Naive thymus-derived CD4-positive, alpha-beta T cell (primary cell): ENCODE measurements at regions not wholly inside any gene's neighbourhood (a gene's known extent, or its start where the extent isn't known, plus 50 kb on each side); places are given as distances from the start of the nearest gene placed in this dataset.

Experiments used
- ATAC-seq: fragments of 150-1000 bp; cut with Tn5 transposase; 2 replicates; pipeline ENCODE4 v1.10.0; 2021; ENCODE audit warnings: mild to moderate bottlenecking, moderate library complexity
- CTCF ChIA-PET: fragments of 350-600 bp; sonication (Branson Sonifier 250); formaldehyde crosslinking; loops from one replicate; lab custom pipeline; 2021; ENCODE audit warnings: antibody characterized with exemption; lab: Charles Lee
- POLR2A ChIA-PET: fragments of 350-600 bp; sonication (Branson Sonifier 250); formaldehyde crosslinking; loops from one replicate; lab custom pipeline; 2021; ENCODE audit warnings: antibody characterized with exemption, inconsistent platforms; lab: Charles Lee
- DNase-seq, 9 donors: peaks; one replicate each; pipeline versions ENCODE4 v3.0.0 to v3.0.0-alpha.2; 2020 to 2022; ENCODE audit warnings: mixed read lengths in 1 of 9
- H3K27ac ChIP-seq: one replicate; pipeline ENCODE4 v1.7.0; 2013; ENCODE audit warnings: mild to moderate bottlenecking, low read depth, low read length, moderate library complexity
- H3K27me3 ChIP-seq, 2 donors: one replicate each; pipeline ENCODE4 v1.7.0; 2013; ENCODE audit warnings: low read length in 2 of 2, mild to moderate bottlenecking in 2 of 2, moderate library complexity in 2 of 2; ENCODE audit not compliant: control insufficient read depth in 2 of 2, insufficient read depth in 2 of 2
- H3K36me3 ChIP-seq, 3 experiments: 1 replicate in 2 of 3; 2 replicates in 1 of 3; pipeline ENCODE4 v1.7.0; 2013; ENCODE audit warnings: low read length in 3 of 3, mild to moderate bottlenecking in 3 of 3, moderate library complexity in 1 of 3; ENCODE audit not compliant: insufficient read depth in 3 of 3, control insufficient read depth in 2 of 3
- H3K4me1 ChIP-seq, 2 donors: one replicate each; pipeline ENCODE4 v1.7.0; 2013; ENCODE audit warnings: low read length in 2 of 2, mild to moderate bottlenecking in 2 of 2, moderate library complexity in 1 of 2; ENCODE audit not compliant: control insufficient read depth in 2 of 2, insufficient read depth in 2 of 2
- H3K4me3 ChIP-seq: 2 replicates; pipeline ENCODE4 v1.7.0; 2013; ENCODE audit warnings: mild to moderate bottlenecking, low read length
- H3K9me3 ChIP-seq, 3 experiments: 1 replicate in 2 of 3; 2 replicates in 1 of 3; pipeline ENCODE4 v1.7.0; 2013; ENCODE audit warnings: low read length in 3 of 3; ENCODE audit not compliant: control insufficient read depth in 2 of 3
- H3K27ac Mint-ChIP-seq, 9 donors: one replicate each; pipeline ENCODE4 v1.8.0; 2020 to 2022; ENCODE audit warnings: mixed read lengths in 9 of 9, mild to moderate bottlenecking in 8 of 9, moderate library complexity in 5 of 9, inconsistent platforms in 2 of 9
- H3K27me3 Mint-ChIP-seq, 5 donors: one replicate each; pipeline ENCODE4 v1.8.0; 2021 to 2022; ENCODE audit warnings: mixed read lengths in 5 of 5, mild to moderate bottlenecking in 1 of 5
- H3K36me3 Mint-ChIP-seq, 5 donors: one replicate each; pipeline ENCODE4 v1.8.0; 2020 to 2022; ENCODE audit warnings: mixed read lengths in 5 of 5, mild to moderate bottlenecking in 3 of 5, inconsistent platforms in 1 of 5
- H3K4me1 Mint-ChIP-seq, 7 donors: one replicate each; pipeline ENCODE4 v1.8.0; 2020 to 2022; ENCODE audit warnings: mixed read lengths in 7 of 7, mild to moderate bottlenecking in 3 of 7, inconsistent platforms in 1 of 7
- H3K4me3 Mint-ChIP-seq, 10 donors: one replicate each; pipeline ENCODE4 v1.8.0; 2020 to 2022; ENCODE audit warnings: mild to moderate bottlenecking in 10 of 10, mixed read lengths in 10 of 10, moderate library complexity in 6 of 10, inconsistent platforms in 2 of 10
- H3K9me3 Mint-ChIP-seq, 11 donors: one replicate each; pipeline ENCODE4 v1.8.0; 2020 to 2022; ENCODE audit warnings: mixed read lengths in 11 of 11, mild to moderate bottlenecking in 4 of 11, inconsistent platforms in 1 of 11, moderate library complexity in 1 of 11
- intact Hi-C, 2 donors: fragments of 100-400 bp; cut with micrococcal nuclease; formaldehyde crosslinking; loops; one replicate each; pipeline ENCODE4 v1.15.1; 2023

GRCh38 chrX:14290335-14290734 lies 239.0 kb upstream of the GLRA2 start:
- ChIA-PET CTCF (no interaction called here), POLR2A (interaction anchor here (0.7 kb wide), 1 partner anchor 174 kb away, joined by 3 read pairs; no protein-coding TSS in a partner anchor)
- Mint-ChIP-seq H3K27me3 (no peaks in the 10 kb centered on the region), H3K9me3 (peaks cover 0 to 11% (median 1%) of the 10 kb centered on the region in 11 donors), H3K4me1 (no peaks in the 10 kb centered on the region), H3K27ac (no peak overlapping the region), H3K4me3 (no peak overlapping the region), H3K36me3 (no peaks in the 10 kb centered on the region)
- ATAC-seq (no peak), DNase-seq (no peak)
- Histone ChIP-seq H3K4me1 (no peaks in the 10 kb centered on the region), H3K9me3 (no peaks in the 10 kb centered on the region), H3K36me3 (no peaks in the 10 kb centered on the region), H3K27me3 (no peaks in the 10 kb centered on the region), H3K4me3 (no peak overlapping the region), H3K27ac (no peak overlapping the region)
- intact Hi-C loops, result no loop called here

GRCh38 chrX:14274691-14275090 lies 245.0 kb upstream of the GEMIN8 start:
- Histone ChIP-seq H3K27me3 (no peaks in the 10 kb centered on the region), H3K27ac (no peak overlapping the region), H3K4me3 (no peak overlapping the region), H3K36me3 (no peaks in the 10 kb centered on the region), H3K9me3 (no peaks in the 10 kb centered on the region), H3K4me1 (no peaks in the 10 kb centered on the region)
- Mint-ChIP-seq H3K27me3 (no peaks in the 10 kb centered on the region), H3K9me3 (peaks cover 0 to 7% (median 0%) of the 10 kb centered on the region in 11 donors), H3K4me1 (peaks cover 0 to 1% (median 0%) of the 10 kb centered on the region in 7 donors), H3K36me3 (no peaks in the 10 kb centered on the region), H3K4me3 (no peak overlapping the region), H3K27ac (no peak overlapping the region)
- POLR2A ChIA-PET, result no interaction called here
- DNase-seq (no peak), ATAC-seq (no peak)
- CTCF ChIA-PET, result no interaction called here
- intact Hi-C loops, result no loop called here

GRCh38 chrX:14267216-14267615 lies 237.5 kb upstream of the GEMIN8 start:
- Mint-ChIP-seq H3K4me1 (no peaks in the 10 kb centered on the region), H3K27ac (no peak overlapping the region), H3K27me3 (no peaks in the 10 kb centered on the region), H3K9me3 (peaks cover 0 to 3% (median 0%) of the 10 kb centered on the region in 11 donors), H3K4me3 (no peak overlapping the region), H3K36me3 (no peaks in the 10 kb centered on the region)
- CTCF ChIA-PET, result no interaction called here
- H3K36me3 ChIP-seq, result no peaks in the 10 kb centered on the region
- ATAC-seq, result no peak
- intact Hi-C loops, result no loop called here
- DNase-seq, result no peak
- no peaks in the 10 kb centered on the region for H3K4me1 ChIP-seq
- H3K27me3 ChIP-seq, result no peaks in the 10 kb centered on the region
- H3K9me3 ChIP-seq, result no peaks in the 10 kb centered on the region
- POLR2A ChIA-PET, result no interaction called here
- H3K4me3 ChIP-seq, result no peak overlapping the region
- no peak overlapping the region for H3K27ac ChIP-seq

- Histone ChIP-seq H3K4me3 (no peak overlapping the region), H3K27ac (no peak overlapping the region), H3K4me1 (no peaks in the 10 kb centered on the region), H3K9me3 (no peaks in the 10 kb centered on the region), H3K27me3 (no peaks in the 10 kb centered on the region), H3K36me3 (no peaks in the 10 kb centered on the region)
- Mint-ChIP-seq H3K27ac (no peak overlapping the region), H3K9me3 (peaks cover 0 to 3% (median 0%) of the 10 kb centered on the region in 11 donors), H3K27me3 (no peaks in the 10 kb centered on the region), H3K4me1 (no peaks in the 10 kb centered on the region), H3K36me3 (no peaks in the 10 kb centered on the region), H3K4me3 (no peak overlapping the region)
- CTCF ChIA-PET, result no interaction called here
- no peak for ATAC-seq
- POLR2A ChIA-PET, result no interaction called here
- DNase-seq, result no peak
- intact Hi-C loops, result no loop called here
Observed at GRCh38 chrX:14266705-14267104, 237.0 kb upstream of the GEMIN8 start.

GRCh38 chrX:14243823-14244222 lies 214.1 kb upstream of the GEMIN8 start:
- no peaks in the 10 kb centered on the region for H3K4me1 Mint-ChIP-seq
- POLR2A ChIA-PET, result no interaction called here

GRCh38 chrX:14235004-14235403 lies 205.3 kb upstream of the GEMIN8 start:
- ChIA-PET POLR2A (no interaction called here), CTCF (no interaction called here)
- Histone ChIP-seq H3K9me3 (no peaks in the 10 kb centered on the region), H3K27ac (no peak overlapping the region), H3K4me1 (no peaks in the 10 kb centered on the region), H3K36me3 (no peaks in the 10 kb centered on the region), H3K4me3 (no peak overlapping the region), H3K27me3 (no peaks in the 10 kb centered on the region)
- Mint-ChIP-seq H3K9me3 (peaks cover 0 to 32% (median 5%) of the 10 kb centered on the region in 11 donors), H3K27me3 (no peaks in the 10 kb centered on the region), H3K36me3 (peaks cover 0 to 4% (median 0%) of the 10 kb centered on the region in 5 donors), H3K4me1 (no peaks in the 10 kb centered on the region), H3K27ac (no peak overlapping the region), H3K4me3 (no peak overlapping the region)
- ATAC-seq (no peak), DNase-seq (no peak)
- intact Hi-C loops, result no loop called here

More at GRCh38 chrX:14243823-14244222, 214.1 kb upstream of the GEMIN8 start:
- H3K4me1 ChIP-seq, result no peaks in the 10 kb centered on the region
- DNase-seq (no peak), ATAC-seq (no peak)
- no peak overlapping the region for H3K4me3 ChIP-seq
- CTCF ChIA-PET, result no interaction called here
- no peaks in the 10 kb centered on the region for H3K9me3 ChIP-seq
- Mint-ChIP-seq H3K4me3 (no peak overlapping the region), H3K36me3 (no peaks in the 10 kb centered on the region), H3K9me3 (peaks cover 0 to 9% (median 0%) of the 10 kb centered on the region in 11 donors), H3K27me3 (peaks cover 0 to 3% (median 0%) of the 10 kb centered on the region in 5 donors), H3K27ac (no peak overlapping the region)
- no peak overlapping the region for H3K27ac ChIP-seq
- intact Hi-C loops, result no loop called here
- no peaks in the 10 kb centered on the region for H3K36me3 ChIP-seq
- no peaks in the 10 kb centered on the region for H3K27me3 ChIP-seq

GRCh38 chrX:14232688-14233087 lies 203.0 kb upstream of the GEMIN8 start:
- no peaks in the 10 kb centered on the region for H3K27me3 Mint-ChIP-seq
- no peak overlapping the region for H3K4me3 ChIP-seq
- H3K27ac ChIP-seq, result no peak overlapping the region
- intact Hi-C loops, result no loop called here
- ATAC-seq (no peak), DNase-seq (no peak)
- H3K27me3 ChIP-seq, result no peaks in the 10 kb centered on the region
- POLR2A ChIA-PET, result no interaction called here
- no peaks in the 10 kb centered on the region for H3K9me3 ChIP-seq
- H3K36me3 Mint-ChIP-seq, result peaks cover 0 to 4% (median 0%) of the 10 kb centered on the region in 5 donors
- no peak overlapping the region for H3K27ac Mint-ChIP-seq
- no peaks in the 10 kb centered on the region for H3K4me1 Mint-ChIP-seq
- CTCF ChIA-PET, result no interaction called here
- no peaks in the 10 kb centered on the region for H3K4me1 ChIP-seq
- H3K9me3 Mint-ChIP-seq, result peaks cover 0 to 31% (median 7%) of the 10 kb centered on the region in 11 donors
- no peak overlapping the region for H3K4me3 Mint-ChIP-seq
- no peaks in the 10 kb centered on the region for H3K36me3 ChIP-seq
